ENCODE measurements at regions not wholly inside any gene's neighbourhood (a gene's known extent, or its start where the extent isn't known, plus 50 kb on each side); places are given as distances from the start of the nearest gene placed in this dataset.

DNA sequence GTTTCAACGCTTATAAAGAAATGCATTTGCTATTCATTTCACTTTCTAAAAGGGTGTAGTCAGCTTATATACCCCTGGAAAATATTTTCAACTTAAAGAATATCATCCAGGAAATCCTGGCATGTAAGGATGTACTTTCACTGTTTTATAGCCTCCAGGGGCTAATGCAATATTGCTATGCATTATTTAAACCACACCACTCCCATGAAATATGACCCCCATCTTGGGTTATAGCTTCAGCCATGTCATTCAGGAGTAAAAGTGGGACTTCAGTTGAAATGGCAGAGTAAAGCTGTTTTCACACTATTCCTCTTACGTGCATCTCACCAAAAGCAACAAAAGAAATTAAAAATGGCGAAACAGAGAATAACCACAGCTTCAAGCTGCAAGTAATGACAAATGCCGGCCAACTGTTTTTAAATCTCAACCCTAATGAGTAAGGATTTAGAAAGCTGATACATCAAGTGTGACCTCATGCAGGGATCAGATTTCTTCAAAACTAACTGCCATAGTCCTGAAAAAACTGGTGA, 84.5 kb downstream of the COL6A6 start:
- no peak for DNase-seq (ENCODE audit: low read depth)
- no peak for TF ChIP-seq CTCF (IDR thresholded peaks at IDR 0.05; ENCODE audit: control insufficient read depth, insufficient read depth, low read depth, low read length, missing control alignments)
- no peak overlapping the region for H3K4me3 ChIP-seq (ENCODE audit: control insufficient read depth, low read depth, low read length)

DNA sequence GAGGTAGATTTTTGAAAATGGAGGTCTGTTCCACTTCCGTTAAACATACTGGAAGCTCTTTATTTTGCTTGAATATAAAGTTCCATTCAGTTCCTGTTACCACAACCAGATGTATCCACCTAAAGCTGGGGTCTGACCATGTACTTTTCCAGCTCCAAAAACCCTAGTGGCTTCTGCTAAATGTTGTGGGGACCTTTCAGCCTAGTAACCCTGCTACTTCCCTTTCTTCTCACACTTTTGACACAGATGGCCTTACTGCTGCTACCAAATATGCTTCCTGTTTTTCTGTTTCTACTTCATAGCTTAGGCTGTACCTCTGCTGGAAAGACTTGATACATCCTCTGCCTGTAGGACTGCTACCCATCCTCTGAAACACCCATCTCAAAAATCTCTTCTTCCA, 87.8 kb downstream of the COL6A6 start:
- DNase-seq (ENCODE audit: low read depth), result no peak
- no peak for TF ChIP-seq CTCF (IDR thresholded peaks at IDR 0.05; ENCODE audit: control insufficient read depth, insufficient read depth, low read depth, low read length, missing control alignments)
- H3K4me3 ChIP-seq (ENCODE audit: control insufficient read depth, low read depth, low read length), result no peak overlapping the region

GRCh38 chr3:130606336-130606735, 89.4 kb downstream of the COL6A6 start:
- no peak for TF ChIP-seq CTCF (IDR thresholded peaks at IDR 0.05; ENCODE audit: control insufficient read depth, insufficient read depth, low read depth, low read length, missing control alignments)
- DNase-seq (ENCODE audit: low read depth), result no peak
- no peak overlapping the region for H3K4me3 ChIP-seq (ENCODE audit: control insufficient read depth, low read depth, low read length)

- no peak overlapping the region for H3K4me3 ChIP-seq (ENCODE audit: control insufficient read depth, low read depth, low read length)
- DNase-seq (ENCODE audit: low read depth), result no peak
- TF ChIP-seq CTCF (IDR thresholded peaks at IDR 0.05; ENCODE audit: control insufficient read depth, insufficient read depth, low read depth, low read length, missing control alignments), result no peak
Measured at GRCh38 chr3:130607553-130608154, 90.7 kb downstream of the COL6A6 start.

- H3K4me3 ChIP-seq (ENCODE audit: control insufficient read depth, low read depth, low read length), result no peak overlapping the region
- DNase-seq (ENCODE audit: low read depth), result no peak
- TF ChIP-seq CTCF (IDR thresholded peaks at IDR 0.05; ENCODE audit: control insufficient read depth, insufficient read depth, low read depth, low read length, missing control alignments), result no peak
Measured at GRCh38 chr3:130609166-130609979, 92.4 kb downstream of the COL6A6 start.

- TF ChIP-seq CTCF (IDR thresholded peaks at IDR 0.05; ENCODE audit: control insufficient read depth, insufficient read depth, low read depth, low read length, missing control alignments), result no peak
- no peak for DNase-seq (ENCODE audit: low read depth)
- no peak overlapping the region for H3K4me3 ChIP-seq (ENCODE audit: control insufficient read depth, low read depth, low read length)
Measured at GRCh38 chr3:130619196-130619595, 102.2 kb downstream of the COL6A6 start.

Data from AG09309 (cell line).